Dermis blood vessel endothelial cell (primary cell): ENCODE measurements at regions not wholly inside any gene's neighbourhood (a gene's known extent, or its start where the extent isn't known, plus 50 kb on each side); places are given as distances from the start of the nearest gene placed in this dataset.

Experiments
- DNase-seq: peaks from one replicate; pipeline ENCODE4 v3.0.0; 2010

- DNase-seq: no peak
Measured at GRCh38 chr13:105972306-105972721, 563.1 kb downstream of the EFNB2 start.

GRCh38 chr13:105971738-105972137 lies 563.7 kb downstream of the EFNB2 start:
- DNase-seq: no peak

DNA sequence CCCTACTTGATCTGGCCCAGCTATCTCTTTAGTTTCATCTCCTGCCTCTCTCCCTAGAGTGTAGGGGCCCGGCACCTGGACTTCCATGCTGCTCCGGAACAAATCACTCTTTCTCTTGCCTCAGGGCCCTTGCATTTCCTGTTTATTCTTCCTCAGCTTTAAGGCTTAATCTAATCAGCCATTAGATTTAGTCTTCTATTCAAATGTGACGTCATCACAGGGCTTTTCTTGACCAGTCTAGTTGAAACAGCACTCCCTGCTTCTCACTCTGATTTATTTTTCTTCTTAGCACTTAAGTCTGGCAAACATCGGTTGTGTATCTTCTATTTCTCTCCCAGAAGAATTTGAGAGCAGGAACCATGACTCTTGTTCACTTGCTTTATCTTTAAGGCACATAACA lies 564.1 kb downstream of the EFNB2 start:
- DNase-seq: no peak

DNA sequence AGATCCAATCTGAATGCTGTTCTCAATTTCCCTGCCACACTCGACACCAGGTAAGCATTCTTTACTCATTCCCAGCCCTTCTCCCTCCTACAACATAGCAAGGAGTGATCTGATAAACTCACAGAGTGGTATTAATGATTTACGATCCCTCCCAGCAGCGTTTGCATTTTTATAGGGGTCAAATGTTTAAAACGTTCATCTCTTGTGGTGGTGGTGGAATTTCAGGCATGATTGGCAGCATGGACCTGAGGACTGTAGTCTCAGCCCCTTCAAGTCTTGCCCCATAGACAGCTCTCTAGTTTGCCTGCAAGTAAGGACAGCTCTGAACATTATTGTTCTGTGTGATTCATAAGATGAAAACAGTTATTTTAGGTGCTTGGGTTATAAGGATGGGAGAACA lies 565.7 kb downstream of the EFNB2 start:
- DNase-seq: no peak

DNA sequence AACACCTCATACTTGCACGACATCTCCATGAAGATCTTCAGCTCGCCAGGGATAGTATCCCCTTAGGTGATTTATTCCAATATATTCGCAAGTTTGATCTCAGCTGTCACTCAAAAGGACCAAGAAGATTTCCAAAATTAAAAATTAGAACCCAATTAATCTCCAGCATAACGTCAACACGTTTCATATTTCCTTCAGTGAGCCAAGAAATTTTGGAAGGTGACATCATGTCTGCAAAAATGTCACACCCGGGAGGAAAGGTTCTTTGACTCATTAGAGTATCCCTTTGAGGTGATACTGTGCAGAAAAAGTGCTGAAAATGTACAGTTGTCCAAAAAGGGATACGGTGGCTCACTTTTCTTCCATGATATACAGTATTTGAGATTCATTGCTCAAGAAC lies 569.6 kb downstream of the EFNB2 start:
- DNase-seq: no peak

DNA sequence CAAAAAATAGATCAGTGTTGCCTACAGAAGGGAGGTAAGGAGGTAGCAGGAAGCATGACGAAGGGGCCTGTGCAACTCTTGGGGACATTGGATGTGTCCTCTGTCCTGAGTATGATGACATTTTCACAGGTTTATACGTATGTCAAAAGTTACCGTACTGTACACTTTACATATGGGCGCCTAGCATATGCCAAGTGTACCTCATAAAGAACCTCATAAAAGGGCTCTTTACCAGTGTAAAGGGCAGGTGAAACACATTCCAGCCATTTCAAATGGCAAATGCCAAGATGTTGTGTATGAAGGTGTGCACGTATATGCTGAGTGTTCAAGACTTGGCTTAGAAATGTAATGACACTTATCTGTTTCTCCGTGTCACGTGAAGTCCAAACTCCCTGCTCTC lies 573.4 kb downstream of the EFNB2 start:
- DNase-seq: no peak

- peak; percentile 3 for DNase-seq
Measured at GRCh38 chr13:105961438-105961837, 574.0 kb downstream of the EFNB2 start.

DNA sequence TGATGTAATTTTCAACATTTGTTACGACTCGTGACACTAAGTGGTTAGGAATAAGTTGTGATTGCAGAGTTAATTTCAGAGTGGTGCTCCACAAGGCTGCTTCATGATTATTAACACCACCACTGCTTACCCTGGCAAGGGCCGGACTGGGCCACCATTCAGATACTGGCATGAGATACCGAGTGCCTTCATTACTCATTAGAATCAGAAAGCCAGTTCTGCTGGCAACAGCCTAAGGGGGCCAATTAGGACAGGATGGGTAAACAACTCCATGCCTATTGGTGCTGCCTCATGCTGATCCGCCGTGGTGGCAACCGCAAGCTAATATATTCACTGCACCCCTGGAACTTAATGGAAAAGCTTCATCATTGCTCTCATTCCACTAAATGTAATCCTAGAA lies 575.1 kb downstream of the EFNB2 start:
- DNase-seq: no peak

GRCh38 chr13:105959876-105960275 lies 575.6 kb downstream of the EFNB2 start:
- no peak for DNase-seq

GRCh38 chr13:105957769-105958438 lies 577.6 kb downstream of the EFNB2 start:
- no peak for DNase-seq

DNA sequence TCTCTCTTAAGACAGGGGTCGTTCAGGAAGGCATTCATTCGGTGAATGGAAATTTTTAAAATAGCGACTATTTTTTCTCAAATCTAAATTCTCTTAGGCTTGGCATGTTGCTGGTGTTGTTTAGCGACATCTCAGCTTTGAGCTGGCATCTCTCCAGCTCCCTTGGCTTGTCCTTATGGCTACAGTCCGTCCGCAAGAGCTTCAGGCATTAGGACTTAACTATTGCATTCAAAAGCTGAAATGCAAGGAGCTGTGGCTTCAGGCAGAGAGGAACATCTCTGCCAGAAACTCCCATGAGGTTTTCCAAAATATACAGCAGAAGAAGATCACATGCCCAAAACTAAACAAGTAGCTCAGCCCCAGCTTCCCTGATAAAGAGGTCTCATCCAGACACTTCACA lies 578.5 kb downstream of the EFNB2 start:
- no peak for DNase-seq

- DNase-seq: no peak
Measured at GRCh38 chr13:105952973-105953290, 582.5 kb downstream of the EFNB2 start.

DNA sequence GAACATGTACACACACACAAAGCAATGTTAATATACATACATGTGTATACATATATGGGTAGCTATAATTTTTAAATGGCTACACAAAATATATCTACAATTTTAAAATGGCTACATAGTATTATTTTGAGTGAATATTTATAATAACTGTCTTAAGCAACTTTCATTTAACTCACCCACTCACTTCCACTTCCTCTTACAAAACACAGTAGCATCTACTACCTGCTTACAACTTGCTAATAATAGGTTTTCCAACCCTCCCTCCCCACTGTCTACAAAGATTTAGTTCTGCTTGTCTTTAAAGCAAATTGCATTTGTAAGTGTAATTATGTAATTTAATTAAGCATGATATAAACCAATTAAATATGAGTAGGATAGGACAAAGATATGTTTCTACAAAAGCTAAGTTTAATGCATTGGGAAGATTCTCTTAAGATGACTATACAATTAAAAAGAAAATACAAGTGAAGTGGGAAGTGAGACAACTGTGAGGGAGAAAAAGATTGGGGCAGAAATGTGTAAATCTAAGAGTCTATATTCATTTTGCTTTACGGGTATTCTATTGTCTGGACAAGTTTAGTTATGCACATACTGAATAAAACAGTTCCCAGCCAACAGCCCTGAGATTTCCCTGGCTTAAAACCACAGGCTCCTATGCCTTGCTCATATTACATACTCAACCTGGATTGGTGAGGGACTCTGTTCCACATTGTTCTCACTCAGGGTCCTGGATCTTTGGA lies 583.1 kb downstream of the EFNB2 start:
- no peak for DNase-seq

DNA sequence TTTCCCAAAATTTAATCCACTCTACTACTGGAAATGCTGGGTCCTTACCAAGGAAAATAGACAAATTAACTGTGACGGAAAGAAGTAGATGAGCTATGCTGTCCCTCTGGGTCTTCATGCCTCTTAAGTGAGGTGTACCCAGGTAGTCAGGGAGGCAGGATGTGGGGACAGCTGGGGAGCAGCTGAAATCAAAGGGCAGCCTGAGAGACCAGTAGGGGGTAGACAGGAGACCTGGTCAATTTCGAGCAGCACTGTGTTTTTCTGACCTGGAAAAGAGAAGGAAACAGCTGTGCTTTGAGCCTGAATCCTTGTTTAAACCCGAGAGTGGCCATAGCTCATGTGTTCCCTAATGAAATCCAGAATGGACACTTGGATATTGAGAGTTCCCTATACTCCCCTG lies 587.3 kb downstream of the EFNB2 start:
- no peak for DNase-seq

- no peak for DNase-seq
Measured at GRCh38 chr13:105940882-105941281, 594.6 kb downstream of the EFNB2 start.

GRCh38 chr13:105937451-105937850 lies 598.0 kb downstream of the EFNB2 start:
- DNase-seq: no peak

- no peak for DNase-seq
Measured at GRCh38 chr13:105936816-105937215, 598.6 kb downstream of the EFNB2 start.

DNA sequence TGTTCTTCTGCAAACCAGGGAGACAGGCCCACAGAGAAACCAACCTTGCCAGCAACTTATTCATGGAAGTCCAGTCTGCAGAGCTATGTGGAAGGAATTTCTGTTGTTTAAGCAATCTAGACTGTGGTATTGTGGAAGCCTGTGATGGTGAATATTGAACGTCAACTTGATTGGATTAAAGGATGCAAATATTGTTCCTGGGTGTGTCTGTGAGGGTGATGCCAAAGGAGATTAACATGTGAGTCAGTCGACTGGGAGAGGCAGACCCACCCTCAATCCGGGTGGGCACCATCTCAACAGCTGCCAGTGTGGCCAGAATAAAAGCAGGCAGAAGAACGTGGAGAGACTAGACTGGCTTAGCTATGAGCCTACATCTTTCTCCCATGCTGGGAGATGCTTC lies 606.0 kb downstream of the EFNB2 start:
- DNase-seq: no peak

- no peak for DNase-seq
Measured at GRCh38 chr13:105928901-105929300, 606.6 kb downstream of the EFNB2 start.

- DNase-seq: no peak
Measured at GRCh38 chr13:105928048-105928447, 607.4 kb downstream of the EFNB2 start.

DNA sequence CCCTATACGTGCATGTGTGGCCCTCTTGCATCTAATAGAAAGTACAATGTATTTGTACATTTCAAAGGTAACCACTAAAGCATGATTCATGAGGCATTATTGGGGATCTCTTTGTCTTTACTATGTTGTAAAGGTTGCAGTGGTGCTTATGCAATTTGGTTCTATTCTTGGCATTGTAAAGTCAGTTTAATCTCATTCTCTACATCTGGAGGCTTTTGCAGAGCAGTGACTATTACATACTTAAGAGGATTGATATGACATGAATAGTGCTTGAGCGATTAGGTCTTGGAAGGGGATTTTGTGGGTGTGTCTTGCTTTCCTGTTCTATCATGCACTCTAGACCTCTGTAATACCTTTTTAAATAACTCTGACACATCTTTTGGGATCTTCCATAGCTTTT lies 610.0 kb downstream of the EFNB2 start:
- DNase-seq: no peak

DNA sequence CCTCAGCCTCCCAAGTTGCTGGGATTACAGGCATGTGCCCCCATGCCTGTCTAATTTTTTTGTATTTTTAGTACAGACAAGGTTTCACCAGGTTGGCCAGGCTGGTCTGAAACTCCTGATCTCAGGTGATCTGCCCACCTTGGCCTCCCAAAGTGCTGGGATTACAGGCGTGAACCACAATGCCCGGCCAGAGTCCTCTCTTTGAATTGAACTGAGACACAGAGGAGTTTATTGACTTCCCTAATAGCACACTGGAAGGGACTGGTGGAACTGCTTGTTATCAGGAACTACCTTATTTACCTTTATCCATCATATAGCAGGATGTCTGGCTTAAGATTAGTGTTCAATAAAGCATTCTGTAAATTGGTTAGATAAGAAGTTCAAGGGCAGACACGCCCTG lies 613.8 kb downstream of the EFNB2 start:
- DNase-seq: no peak

DNA sequence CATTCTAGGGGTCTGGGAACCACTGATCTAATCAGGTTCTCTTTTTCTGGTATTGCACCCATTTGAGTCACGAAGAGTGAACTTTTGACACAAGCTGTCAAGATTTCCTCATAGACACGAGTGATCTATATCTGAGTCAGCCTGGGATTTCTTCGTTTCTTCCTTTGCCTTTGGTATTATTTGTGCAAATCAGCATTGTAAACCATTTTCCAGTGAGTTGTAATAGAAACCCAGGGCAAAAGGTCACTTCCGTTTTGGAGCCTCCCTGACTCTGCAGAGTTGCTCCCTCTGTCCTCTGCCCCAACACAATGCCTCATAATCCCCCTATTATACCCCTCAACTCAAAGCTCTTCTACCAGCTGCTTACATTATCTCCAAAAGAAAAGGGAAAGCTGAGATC lies 615.1 kb downstream of the EFNB2 start:
- peak; percentile 4 for DNase-seq

DNA sequence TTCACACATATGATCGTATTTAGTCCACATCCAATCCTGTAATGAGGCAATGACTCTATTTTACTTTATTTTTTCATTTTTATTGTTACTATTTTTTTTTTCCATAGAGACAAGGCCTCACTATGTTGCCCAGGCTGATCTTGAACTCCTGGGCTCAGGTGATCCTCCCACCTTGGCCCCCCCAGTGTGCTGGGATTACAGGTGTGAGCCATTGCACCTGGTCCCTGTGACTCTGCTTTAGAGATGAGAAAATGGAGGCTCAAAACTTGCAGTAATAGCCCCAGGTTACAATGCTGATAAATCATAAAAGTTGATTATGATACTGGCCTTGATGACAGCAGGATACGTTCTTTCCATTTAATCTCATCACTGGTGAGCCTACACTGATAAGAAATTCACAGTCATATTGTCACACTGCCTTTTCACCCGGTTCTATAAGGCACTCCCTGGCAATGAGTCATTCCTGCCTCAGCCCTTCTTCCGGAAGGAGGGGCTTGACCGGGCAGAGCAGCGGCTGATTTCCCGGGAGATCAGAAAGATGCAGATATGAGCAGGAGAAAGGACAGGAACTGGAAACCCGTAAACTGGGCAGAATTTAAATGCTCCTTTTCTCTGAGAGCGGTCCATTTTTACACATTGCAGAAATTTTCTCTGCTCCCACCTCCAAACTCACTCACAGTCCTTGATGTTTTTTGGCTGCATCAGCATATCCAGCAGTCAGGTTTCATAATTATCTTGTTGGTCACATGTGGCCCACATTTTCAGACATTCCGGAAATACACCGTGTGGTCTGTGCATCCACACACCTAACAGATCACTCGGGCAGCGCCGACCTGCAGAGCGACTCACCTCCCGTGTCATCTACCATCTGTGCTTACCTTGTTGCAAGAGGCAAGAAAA lies 616.4 kb downstream of the EFNB2 start:
- DNase-seq: peak; percentile 42
